Left hindlimb (tissue), 1 donor: ENCODE measurements at regions not wholly inside any gene's neighbourhood (a gene's known extent, or its start where the extent isn't known, plus 50 kb on each side); places are given as distances from the start of the nearest gene placed in this dataset.

Experiments
- DNase-seq: peaks from one replicate; pipeline ENCODE4 v3.0.0-alpha.2; 2018

- no peak for DNase-seq
These were observed 60.1 kb upstream of the ASXL3 start for GRCh38 chr18:33517950-33518349.

- no peak for DNase-seq
These were observed 65.0 kb upstream of the ASXL3 start for GRCh38 chr18:33513027-33513426.

DNA sequence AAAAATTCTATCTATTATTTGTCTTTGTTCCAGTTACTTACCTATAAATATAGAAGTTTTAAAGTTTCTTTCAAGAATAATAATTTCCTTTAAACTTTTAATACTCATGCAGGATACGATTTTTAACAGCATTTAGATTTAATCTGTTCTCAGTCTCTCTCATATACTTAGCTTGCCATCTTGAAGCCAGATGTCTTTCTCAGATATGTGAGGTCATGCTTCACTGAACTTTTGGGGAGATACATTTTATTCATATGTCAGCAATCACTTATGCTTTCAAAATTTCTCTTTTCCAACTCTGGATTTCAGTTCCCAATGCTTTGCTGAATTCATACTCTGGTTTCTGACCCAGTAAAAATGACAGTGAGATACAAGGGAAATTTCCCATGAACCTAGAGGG is 66.5 kb upstream of the CCDC178 start:
- DNase-seq = no peak

DNA sequence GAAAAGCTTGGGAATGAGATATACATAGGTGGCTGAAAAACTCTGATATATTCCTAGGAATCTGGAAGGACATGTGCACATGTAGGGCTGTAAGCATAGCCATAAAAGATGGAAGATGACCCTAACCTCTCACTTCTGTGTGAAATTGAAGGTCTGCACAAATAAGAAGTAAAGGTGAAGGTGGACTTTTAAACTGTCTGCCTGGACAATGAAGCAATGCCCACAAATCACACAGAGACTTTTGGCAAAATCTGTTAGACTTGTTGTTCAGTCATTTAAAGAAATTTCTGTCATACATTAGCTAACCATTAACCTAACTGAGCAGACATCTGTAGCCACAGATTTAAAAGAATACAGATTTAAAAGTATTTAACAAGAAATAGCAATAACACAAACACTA is 65.3 kb upstream of the CCDC178 start:
- no peak for DNase-seq

DNA sequence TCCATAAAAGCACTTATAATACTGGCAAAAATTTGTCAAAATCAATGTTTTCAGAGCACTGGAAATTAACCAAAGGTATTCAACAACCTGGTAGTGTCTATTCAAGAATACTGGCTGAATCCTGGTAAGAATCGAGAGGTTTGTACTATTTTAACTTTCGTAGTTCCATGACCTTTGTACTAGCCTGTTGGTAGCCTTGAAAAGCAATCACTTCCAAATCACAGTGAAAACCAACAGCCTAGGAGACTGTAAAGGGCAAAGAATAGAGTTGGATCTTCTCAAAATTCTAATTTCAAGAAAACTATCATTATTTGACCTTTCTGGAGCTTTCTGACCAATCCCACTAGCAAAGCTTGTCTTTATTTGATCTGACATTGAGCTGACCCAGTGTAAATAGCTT is 64.8 kb upstream of the CCDC178 start:
- DNase-seq = no peak

GRCh38 chr18:33495278-33495677 is 54.8 kb upstream of the CCDC178 start:
- peak; percentile 51 for DNase-seq
